Muscle of arm (tissue), 1 donor: ENCODE measurements at regions not wholly inside any gene's neighbourhood (a gene's known extent, or its start where the extent isn't known, plus 50 kb on each side); places are given as distances from the start of the nearest gene placed in this dataset.

Source experiments
- DNase-seq: peaks from one replicate; pipeline ENCODE4 v3.0.0-alpha.2; 2013

- no peak for DNase-seq
Observed at GRCh38 chr3:170780955-170781354, 89.0 kb downstream of the RPL22L1 start.

GRCh38 chr3:170780471-170780870, 89.5 kb downstream of the RPL22L1 start:
- DNase-seq = no peak

- DNase-seq = no peak
Observed at GRCh38 chr3:170778240-170779217, 91.5 kb downstream of the RPL22L1 start.

GRCh38 chr3:170777564-170777926, 92.5 kb downstream of the RPL22L1 start:
- DNase-seq = no peak

- no peak for DNase-seq
Observed at GRCh38 chr3:170776887-170777563, 93.0 kb downstream of the RPL22L1 start.

- no peak for DNase-seq
Observed at GRCh38 chr3:170773682-170774425, 96.1 kb downstream of the RPL22L1 start.

GRCh38 chr3:170772175-170772574, 97.8 kb downstream of the RPL22L1 start:
- DNase-seq = no peak

GRCh38 chr3:170768334-170768801, 101.6 kb downstream of the RPL22L1 start:
- no peak for DNase-seq

- DNase-seq = no peak
Observed at GRCh38 chr3:170767576-170767941, 102.4 kb downstream of the RPL22L1 start.

- no peak for DNase-seq
Observed at GRCh38 chr3:170766823-170767575, 103.0 kb downstream of the RPL22L1 start.

- no peak for DNase-seq
Observed at GRCh38 chr3:170766253-170766652, 103.7 kb downstream of the RPL22L1 start.

GRCh38 chr3:170765419-170766078, 104.4 kb downstream of the RPL22L1 start:
- no peak for DNase-seq

GRCh38 chr3:170764017-170764416, 106.0 kb downstream of the RPL22L1 start:
- no peak for DNase-seq

- DNase-seq = no peak
Observed at GRCh38 chr3:170762064-170762463, 107.9 kb downstream of the RPL22L1 start.

- DNase-seq = no peak
Observed at GRCh38 chr3:170761103-170761502, 108.9 kb downstream of the RPL22L1 start.

- DNase-seq = no peak
Observed at GRCh38 chr3:170760174-170760526, 109.8 kb downstream of the RPL22L1 start.

GRCh38 chr3:170759511-170760173, 110.4 kb downstream of the RPL22L1 start:
- no peak for DNase-seq

- no peak for DNase-seq
Observed at GRCh38 chr3:170757038-170757437, 113.0 kb downstream of the RPL22L1 start.

- DNase-seq = no peak
Observed at GRCh38 chr3:170754311-170754693, 115.7 kb downstream of the RPL22L1 start.
